IMR-90 (cell line): ENCODE measurements at regions not wholly inside any gene's neighbourhood (a gene's known extent, or its start where the extent isn't known, plus 50 kb on each side); places are given as distances from the start of the nearest gene placed in this dataset.
A peak's percentile ranks its signal among the peaks of the same experiment; 100 is the strongest.

Experiments
- ATAC-seq: fragments of 200-7000 bp; cut with Tn5 transposase; 2 replicates; pipeline ENCODE4 v1.9.1; 2020; ENCODE audit warnings: low read depth, mild to moderate bottlenecking, moderate library complexity
- BruUV-seq: library from RNA; stranded (reverse); fragments of 400-500 nt; replicated peaks from 2 replicates; lab custom pipeline; 2021; lab: Mats Ljungman, UMichigan
- CTCF ChIA-PET: fragments of 300-600 bp; formaldehyde crosslinking; extraction: SDS; loops from one replicate; lab custom pipeline; 2021; ENCODE audit warnings: antibody characterized with exemption; lab: Yijun Ruan, JAX
- POLR2A ChIA-PET: fragments of 300-600 bp; sonication (Branson Sonifier 250); formaldehyde crosslinking; loops from one replicate; lab custom pipeline; 2022; ENCODE audit warnings: antibody characterized with exemption; ENCODE audit not compliant: unreplicated experiment; lab: Charles Lee
- DNase-seq: peaks from one replicate; pipeline ENCODE4 v3.0.0; 2013
- H2AFZ ChIP-seq: replicated peaks from 2 replicates; pipeline ENCODE3; 2013; ENCODE audit warnings: low read length, mild to moderate bottlenecking; ENCODE audit not compliant: poor library complexity
- H2AK5ac ChIP-seq: 2 replicates; pipeline ENCODE4 v1.6.1; 2013; ENCODE audit warnings: low read depth, low read length, inconsistent platforms
- H2AK9ac ChIP-seq: replicated peaks from 2 replicates; pipeline ENCODE3; 2013; ENCODE audit warnings: mild to moderate bottlenecking, low read depth, low read length, moderate library complexity; ENCODE audit not compliant: poor library complexity
- H2BK120ac ChIP-seq: 2 replicates; pipeline ENCODE4 v1.6.1; 2013; ENCODE audit warnings: low read depth, low read length, inconsistent platforms
- H2BK15ac ChIP-seq: 3 replicates; pipeline ENCODE4 v1.6.1; 2013; ENCODE audit warnings: low read depth, low read length, inconsistent platforms
- H2BK20ac ChIP-seq: 2 replicates; pipeline ENCODE4 v1.6.1; 2013; ENCODE audit warnings: low read depth, mild to moderate bottlenecking, inconsistent platforms, low read length, moderate library complexity
- H2BK5ac ChIP-seq: 2 replicates; pipeline ENCODE4 v1.6.1; 2013; ENCODE audit warnings: mild to moderate bottlenecking, low read depth, low read length, inconsistent platforms; ENCODE audit not compliant: poor library complexity, severe bottlenecking
- H3K14ac ChIP-seq: replicated peaks from 2 replicates; pipeline ENCODE4 v1.6.1; 2013; ENCODE audit warnings: low read depth, low read length, inconsistent platforms
- H3K18ac ChIP-seq: 2 replicates; pipeline ENCODE4 v1.6.1; 2013; ENCODE audit warnings: low read depth, low read length, control low read depth
- H3K23ac ChIP-seq: 2 replicates; pipeline ENCODE4 v1.6.1; 2013; ENCODE audit warnings: low read depth, low read length, inconsistent platforms
- H3K27ac ChIP-seq: 2 replicates; pipeline ENCODE4 v1.5.1; 2013; ENCODE audit warnings: mild to moderate bottlenecking, control low read depth, low read length; ENCODE audit not compliant: insufficient read depth
- H3K27me3 ChIP-seq: 2 replicates; pipeline ENCODE4 v1.6.1; 2013; ENCODE audit warnings: low read length; ENCODE audit not compliant: control insufficient read depth, insufficient read depth
- H3K36me3 ChIP-seq: 2 replicates; pipeline ENCODE4 v1.6.1; 2013; ENCODE audit warnings: low read length, mixed read lengths; ENCODE audit not compliant: control insufficient read depth, insufficient read depth
- H3K4ac ChIP-seq: 2 replicates; pipeline ENCODE4 v1.6.1; 2013; ENCODE audit warnings: low read depth, low read length, inconsistent platforms
- H3K4me1 ChIP-seq: 2 replicates; pipeline ENCODE4 v1.6.1; 2013; ENCODE audit warnings: low read length, mixed read lengths; ENCODE audit not compliant: control insufficient read depth, insufficient read depth
- H3K4me2 ChIP-seq: 2 replicates; pipeline ENCODE4 v1.6.1; 2013; ENCODE audit warnings: low read depth, mild to moderate bottlenecking, control low read depth, low read length, moderate library complexity
- H3K4me3 ChIP-seq: 2 replicates; pipeline ENCODE4 v1.5.1; 2013; ENCODE audit warnings: low read depth, mild to moderate bottlenecking, control low read depth, low read length, moderate library complexity; ENCODE audit not compliant: insufficient read depth
- H3K56ac ChIP-seq: 2 replicates; pipeline ENCODE4 v1.6.1; 2013; ENCODE audit warnings: low read length, inconsistent platforms; ENCODE audit not compliant: insufficient read depth; ENCODE audit errors: extremely low read depth
- H3K79me1 ChIP-seq, 2 experiments: 2 replicates each; pipeline ENCODE4 v1.6.1; 2013; ENCODE audit warnings: low read length in 2 of 2, inconsistent platforms in 1 of 2, low read depth in 1 of 2
- H3K9ac ChIP-seq: 2 replicates; pipeline ENCODE4 v1.6.1; 2013; ENCODE audit warnings: low read depth, low read length, control low read depth
- H3K9me1 ChIP-seq: 2 replicates; pipeline ENCODE4 v1.6.1; 2013; ENCODE audit warnings: low read length, inconsistent platforms; ENCODE audit not compliant: insufficient read depth
- H3K9me3 ChIP-seq: 2 replicates; pipeline ENCODE4 v1.6.1; 2013; ENCODE audit warnings: low read length; ENCODE audit not compliant: control insufficient read depth, insufficient read depth
- H4K20me1 ChIP-seq: 2 replicates; pipeline ENCODE4 v1.6.1; 2013; ENCODE audit warnings: low read length, inconsistent platforms; ENCODE audit not compliant: insufficient read depth
- H4K5ac ChIP-seq: 2 replicates; pipeline ENCODE4 v1.6.1; 2013; ENCODE audit warnings: mild to moderate bottlenecking, low read depth, low read length, control low read depth
- H4K8ac ChIP-seq, 2 experiments: 2 replicates each; pipeline ENCODE4 v1.6.1; 2013; ENCODE audit warnings: low read depth in 2 of 2, low read length in 2 of 2, control low read depth in 1 of 2, inconsistent platforms in 1 of 2
- H4K91ac ChIP-seq: 2 replicates; pipeline ENCODE4 v1.6.1; 2013; ENCODE audit warnings: low read depth, low read length, inconsistent platforms; ENCODE audit not compliant: insufficient read depth
- BHLHE40 ChIP-seq: fragments of 150-350 bp; IDR thresholded peaks from 2 replicates; pipeline ENCODE4 v1.6.1; 2016; ENCODE audit warnings: mild to moderate bottlenecking, low read depth, low read length
- CEBPB ChIP-seq: IDR thresholded peaks from 2 replicates; pipeline ENCODE4 v1.6.1; 2012; ENCODE audit warnings: low read depth, low read length, improper control_type of control experiment
- CHD1 ChIP-seq: IDR thresholded peaks from 2 replicates; pipeline ENCODE4 v1.6.1; 2012; ENCODE audit warnings: low read depth, low read length, improper control_type of control experiment
- CTCF ChIP-seq: conservative IDR thresholded peaks from 2 replicates; pipeline ENCODE4 v1.5.1; 2012; ENCODE audit warnings: mild to moderate bottlenecking, low read depth, low read length, improper control_type of control experiment
- ELK1 ChIP-seq: fragments of 150-350 bp; IDR thresholded peaks from 2 replicates; pipeline ENCODE4 v1.6.1; 2016; ENCODE audit warnings: low read depth, mild to moderate bottlenecking, low read length, moderate library complexity, borderline replicate concordance
- FOS ChIP-seq: fragments of 150-350 bp; IDR thresholded peaks from 2 replicates; pipeline ENCODE4 v1.6.1; 2016; ENCODE audit warnings: low read depth, low read length
- MAFK ChIP-seq: IDR thresholded peaks from 2 replicates; pipeline ENCODE4 v1.6.1; 2012; ENCODE audit warnings: low read depth, low read length, improper control_type of control experiment
- MAZ ChIP-seq: IDR thresholded peaks from 2 replicates; pipeline ENCODE4 v1.6.1; 2012; ENCODE audit warnings: low read depth, mild to moderate bottlenecking, low read length, improper control_type of control experiment, moderate library complexity, borderline replicate concordance
- MXI1 ChIP-seq: IDR thresholded peaks from 2 replicates; pipeline ENCODE4 v1.6.1; 2012; ENCODE audit warnings: low read depth, mild to moderate bottlenecking, low read length, moderate library complexity, borderline replicate concordance
- NFE2L2 ChIP-seq: fragments of 150-350 bp; IDR thresholded peaks from 2 replicates; pipeline ENCODE4 v1.6.1; 2016; ENCODE audit warnings: low read depth, mild to moderate bottlenecking, low read length
- POLR2A ChIP-seq: IDR thresholded peaks from 2 replicates; pipeline ENCODE4 v1.6.1; 2012; ENCODE audit warnings: mild to moderate bottlenecking, low read depth, low read length
- RAD21 ChIP-seq: IDR thresholded peaks from 2 replicates; pipeline ENCODE4 v1.6.1; 2012; ENCODE audit warnings: low read length, improper control_type of control experiment
- RCOR1 ChIP-seq: IDR thresholded peaks from 2 replicates; pipeline ENCODE4 v1.6.1; 2012; ENCODE audit warnings: mild to moderate bottlenecking, low read length, improper control_type of control experiment; ENCODE audit not compliant: insufficient replicate concordance
- RFX5 ChIP-seq: IDR thresholded peaks from 2 replicates; pipeline ENCODE4 v1.8.0; 2012; ENCODE audit warnings: low read depth, mild to moderate bottlenecking, low read length, moderate library complexity
- SMC3 ChIP-seq: fragments of 150-350 bp; IDR thresholded peaks from 2 replicates; pipeline ENCODE4 v1.6.1; 2016; ENCODE audit warnings: low read depth, mild to moderate bottlenecking, antibody characterized with exemption, low read length, moderate library complexity
- USF2 ChIP-seq: fragments of 150-350 bp; IDR thresholded peaks from 2 replicates; pipeline ENCODE4 v1.6.1; 2017; ENCODE audit warnings: mild to moderate bottlenecking, antibody characterized with exemption, low read length, low read depth
- WGBS, 2 experiments: methylation state at CpG; one replicate each; pipeline versions ENCODE4 v1.1.5 to v1.1.7; 2013; ENCODE audit warnings: missing lambda C conversion rate in 2 of 2; ENCODE audit not compliant: insufficient read length in 1 of 2; ENCODE audit errors: extremely low coverage in 2 of 2; 5-methylcytosine and 5-hydroxymethylcytosine counted together
- dilution Hi-C: fragments of 300-500 bp; cut with HindIII; formaldehyde crosslinking; loops from one replicate; pipeline ENCODE4 v1.14.3; 2018; ENCODE audit warnings: low sequenced_read_pairs; ENCODE audit not compliant: unreplicated experiment
- in situ Hi-C: fragments of 300-500 bp; cut with MboI; formaldehyde crosslinking; loops from 3 replicates; pipeline ENCODE4 v1.14.3; 2019; ENCODE audit warnings: low sequenced_read_pairs, inconsistent platforms, mixed read lengths
- intact Hi-C: fragments of 100-400 bp; cut with micrococcal nuclease; formaldehyde crosslinking; loops from 2 replicates; pipeline ENCODE4 v1.10.0; 2022

- Histone ChIP-seq H2BK120ac (no peak overlapping the region), H3K23ac (no peak overlapping the region), H2BK15ac (no peak overlapping the region), H2BK5ac (no peak overlapping the region), H3K36me3 (no peaks in the 10 kb centered on the region), H4K20me1 (no peaks in the 10 kb centered on the region), H3K18ac (no peak overlapping the region), H4K8ac (no peak overlapping the region), H4K91ac (no peak overlapping the region; the same call in 1 of the 2 replicates), H3K27me3 (no peaks in the 10 kb centered on the region), H3K56ac (no peak overlapping the region), H3K9me3 (peaks cover 5% of the 10 kb centered on the region), H2AK9ac (no peak overlapping the region), H3K4ac (no peak overlapping the region), H3K4me3 (no peak overlapping the region), H3K9ac (no peak overlapping the region), H3K14ac (no peak overlapping the region), H3K9me1 (peaks cover 12% of the 10 kb centered on the region), H3K79me1 (peaks cover 0 to 30% of the 10 kb centered on the region in 2 experiments; a peak in 2 of 4 replicates), H4K5ac (no peak overlapping the region), H3K27ac (no peak overlapping the region), H3K4me2 (no peak overlapping the region), H3K4me1 (peaks cover 4% of the 10 kb centered on the region), H2AFZ (no peak overlapping the region), H2AK5ac (no peak overlapping the region), H2BK20ac (no peak overlapping the region)
- intact Hi-C loops (loop anchor here (5.0 kb wide), 2 partner anchors 79 to 149 kb away; no protein-coding TSS in a partner anchor), dilution Hi-C loops (no loop called here), in situ Hi-C loops (no loop called here)
- no CpG with 5 or more reads among the region's 5 CpGs for WGBS, 2 experiments
- ChIA-PET CTCF (interaction anchor here (1.2 kb wide), 1 partner anchor 13 kb away, joined by 3 read pairs; no protein-coding TSS in a partner anchor), POLR2A (no interaction called here)
- BruUV-seq, result no TSS peak
- ATAC-seq, result peak; percentile 40; the same call in 1 of the 2 replicates
- peak; percentile 79 for DNase-seq
- TF ChIP-seq MAZ, result no peak
- TF ChIP-seq MXI1, result no peak
- TF ChIP-seq NFE2L2, result no peak
- TF ChIP-seq MAFK, result no peak
- no peak for TF ChIP-seq CHD1
- no peak for TF ChIP-seq RAD21
- peak; percentile 74; the same call in 1 of the 2 replicates for TF ChIP-seq FOS
- TF ChIP-seq BHLHE40, result peak; percentile 56
- no peak for TF ChIP-seq CEBPB
- TF ChIP-seq POLR2A, result no peak
- no peak for TF ChIP-seq CTCF
- no peak for TF ChIP-seq SMC3
- TF ChIP-seq RFX5, result no peak
- no peak for TF ChIP-seq RCOR1
- TF ChIP-seq USF2, result peak; percentile 85
- TF ChIP-seq ELK1, result no peak
Measured at GRCh38 chr11:33530815-33531214, 169.8 kb downstream of the C11orf91 start.
